ENCODE measurements at regions not wholly inside any gene's neighbourhood (a gene's known extent, or its start where the extent isn't known, plus 50 kb on each side); places are given as distances from the start of the nearest gene placed in this dataset.

DNA sequence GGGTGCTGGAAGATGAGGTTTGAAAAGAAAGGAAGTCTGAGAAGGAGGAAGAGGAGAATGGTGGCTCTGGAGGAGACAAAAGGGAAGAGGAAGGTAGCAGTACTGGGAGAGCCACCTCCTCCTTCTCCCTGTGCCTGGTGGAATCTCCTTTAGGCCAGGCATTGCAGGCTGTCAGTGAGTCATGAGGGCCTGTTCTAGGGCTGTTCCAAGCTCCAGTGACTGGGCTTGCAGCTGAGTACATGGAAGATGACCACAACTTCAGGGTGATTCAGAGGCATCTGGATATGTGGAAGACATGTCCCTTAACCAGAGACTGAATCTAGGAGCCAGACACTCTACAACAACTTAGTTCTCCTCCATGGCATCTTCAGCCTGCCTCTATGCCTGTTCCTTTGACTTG lies 107.8 kb downstream of the EFNB1 start:
- TF ChIP-seq, protein P1, sequence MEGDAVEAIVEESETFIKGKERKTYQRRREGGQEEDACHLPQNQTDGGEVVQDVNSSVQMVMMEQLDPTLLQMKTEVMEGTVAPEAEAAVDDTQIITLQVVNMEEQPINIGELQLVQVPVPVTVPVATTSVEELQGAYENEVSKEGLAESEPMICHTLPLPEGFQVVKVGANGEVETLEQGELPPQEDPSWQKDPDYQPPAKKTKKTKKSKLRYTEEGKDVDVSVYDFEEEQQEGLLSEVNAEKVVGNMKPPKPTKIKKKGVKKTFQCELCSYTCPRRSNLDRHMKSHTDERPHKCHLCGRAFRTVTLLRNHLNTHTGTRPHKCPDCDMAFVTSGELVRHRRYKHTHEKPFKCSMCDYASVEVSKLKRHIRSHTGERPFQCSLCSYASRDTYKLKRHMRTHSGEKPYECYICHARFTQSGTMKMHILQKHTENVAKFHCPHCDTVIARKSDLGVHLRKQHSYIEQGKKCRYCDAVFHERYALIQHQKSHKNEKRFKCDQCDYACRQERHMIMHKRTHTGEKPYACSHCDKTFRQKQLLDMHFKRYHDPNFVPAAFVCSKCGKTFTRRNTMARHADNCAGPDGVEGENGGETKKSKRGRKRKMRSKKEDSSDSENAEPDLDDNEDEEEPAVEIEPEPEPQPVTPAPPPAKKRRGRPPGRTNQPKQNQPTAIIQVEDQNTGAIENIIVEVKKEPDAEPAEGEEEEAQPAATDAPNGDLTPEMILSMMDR (IDR thresholded peaks at IDR 0.05) = no peak
- no peak for TF ChIP-seq POLR2A (IDR thresholded peaks at IDR 0.05)
- TF ChIP-seq EP300 (IDR thresholded peaks at IDR 0.05) = no peak

Data from sigmoid colon (tissue), 4 donors.